SK-N-SH (cell line): ENCODE measurements at regions not wholly inside any gene's neighbourhood (a gene's known extent, or its start where the extent isn't known, plus 50 kb on each side); places are given as distances from the start of the nearest gene placed in this dataset.
A peak's percentile ranks its signal among the peaks of the same experiment; 100 is the strongest.

Source experiments
- EP300 ChIP-seq, 2 experiments: IDR thresholded peaks; 2 replicates each; pipeline versions ENCODE4 v1.4.0 to v1.6.1; 2012; ENCODE audit warnings: borderline replicate concordance in 1 of 2, low read depth in 1 of 2, low read length in 1 of 2
- EZH2phosphoT487 ChIP-seq: fragments of 200-600 bp; sonication (generic); IDR thresholded peaks from 2 replicates; pipeline ENCODE4 v1.6.1; 2017; ENCODE audit warnings: low read depth, mixed run types, mild to moderate bottlenecking, antibody characterized with exemption, moderate library complexity, borderline replicate concordance
- FOSL2 ChIP-seq: IDR thresholded peaks from 2 replicates; pipeline ENCODE4 v1.4.0; 2012; ENCODE audit warnings: low read depth, mild to moderate bottlenecking, moderate library complexity, borderline replicate concordance
- FOXJ3 ChIP-seq: sonication (generic); formaldehyde crosslinking; IDR thresholded peaks from 2 replicates; pipeline ENCODE4 v1.5.1; 2020; ENCODE audit warnings: mild to moderate bottlenecking, missing genetic modification reagents
- FOXM1 ChIP-seq: IDR thresholded peaks from 2 replicates; pipeline ENCODE4 v1.4.0; 2012; ENCODE audit warnings: low read depth, mild to moderate bottlenecking
- RAD21 ChIP-seq: IDR thresholded peaks from 2 replicates; pipeline ENCODE4 v1.6.1; 2012; ENCODE audit warnings: mild to moderate bottlenecking, low read length
- RFX5 ChIP-seq: IDR thresholded peaks from 2 replicates; pipeline ENCODE4 v1.6.1; 2012; ENCODE audit warnings: mild to moderate bottlenecking, improper control_type of control experiment, low read length
- RXRA ChIP-seq: IDR thresholded peaks from 2 replicates; pipeline ENCODE4 v1.4.0; 2012; ENCODE audit warnings: low read depth, mild to moderate bottlenecking, borderline replicate concordance
- YY1 ChIP-seq: IDR thresholded peaks from 2 replicates; pipeline ENCODE4 v1.4.0; 2012; ENCODE audit warnings: low read depth, mild to moderate bottlenecking
- TF ChIP-seq, protein P1 (sequence below): fragments of 200-600 bp; sonication (generic); IDR thresholded peaks from 2 replicates; pipeline ENCODE4 v1.6.1; 2017; ENCODE audit warnings: antibody characterized with exemption, mild to moderate bottlenecking, moderate library complexity
- TF ChIP-seq, protein P2 (sequence below): fragments of 150-350 bp; IDR thresholded peaks from 2 replicates; pipeline ENCODE4 v1.6.1; 2016; ENCODE audit warnings: mild to moderate bottlenecking, low read depth, low read length
- TF ChIP-seq, protein P3 (sequence below): IDR thresholded peaks from 2 replicates; pipeline ENCODE4 v1.6.1; 2012; ENCODE audit warnings: mild to moderate bottlenecking, low read depth, low read length, moderate library complexity
- TF ChIP-seq, protein P4 (sequence below): IDR thresholded peaks from 2 replicates; pipeline ENCODE4 v1.4.0; 2012; ENCODE audit warnings: low read depth
- TF ChIP-seq, protein P5 (sequence below): IDR thresholded peaks from 2 replicates; pipeline ENCODE4 v1.4.0; 2012; ENCODE audit warnings: low read depth, borderline replicate concordance

DNA sequence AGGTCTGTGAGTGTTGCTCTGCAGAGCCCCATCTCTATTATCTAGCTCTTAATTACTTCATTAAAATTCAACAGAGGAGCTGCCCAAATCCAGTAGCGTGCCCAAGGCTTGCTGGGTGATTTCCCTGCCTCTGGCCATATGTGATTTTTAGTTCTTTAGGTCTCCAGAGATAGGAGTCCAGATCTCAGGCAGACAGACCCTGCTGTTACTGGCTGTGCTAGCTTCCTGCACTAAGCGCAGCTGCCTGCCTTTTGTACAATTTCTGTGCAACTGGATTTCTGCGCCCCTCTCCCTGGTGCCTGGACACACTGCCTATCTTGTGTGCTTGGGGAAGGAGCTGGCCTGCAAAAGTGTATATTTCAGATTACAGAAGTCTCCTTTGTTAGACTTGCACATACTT is 136.5 kb downstream of the TDRD15 start (continued):
- TF ChIP-seq EP300 (IDR thresholded peaks at IDR 0.05; ENCODE audit: borderline replicate concordance in 1 of 2, low read depth in 1 of 2, low read length in 1 of 2) (peak in 1 of 2 experiments; percentile 80; a peak in 2 of 4 replicates), RFX5 (no peak), FOXJ3 (peak; percentile 76), RAD21 (peak; percentile 40), FOSL2 (no peak), FOXM1 (no peak), EZH2phosphoT487 (no peak), YY1 (no peak), RXRA (no peak)
- TF ChIP-seq, protein P1, sequence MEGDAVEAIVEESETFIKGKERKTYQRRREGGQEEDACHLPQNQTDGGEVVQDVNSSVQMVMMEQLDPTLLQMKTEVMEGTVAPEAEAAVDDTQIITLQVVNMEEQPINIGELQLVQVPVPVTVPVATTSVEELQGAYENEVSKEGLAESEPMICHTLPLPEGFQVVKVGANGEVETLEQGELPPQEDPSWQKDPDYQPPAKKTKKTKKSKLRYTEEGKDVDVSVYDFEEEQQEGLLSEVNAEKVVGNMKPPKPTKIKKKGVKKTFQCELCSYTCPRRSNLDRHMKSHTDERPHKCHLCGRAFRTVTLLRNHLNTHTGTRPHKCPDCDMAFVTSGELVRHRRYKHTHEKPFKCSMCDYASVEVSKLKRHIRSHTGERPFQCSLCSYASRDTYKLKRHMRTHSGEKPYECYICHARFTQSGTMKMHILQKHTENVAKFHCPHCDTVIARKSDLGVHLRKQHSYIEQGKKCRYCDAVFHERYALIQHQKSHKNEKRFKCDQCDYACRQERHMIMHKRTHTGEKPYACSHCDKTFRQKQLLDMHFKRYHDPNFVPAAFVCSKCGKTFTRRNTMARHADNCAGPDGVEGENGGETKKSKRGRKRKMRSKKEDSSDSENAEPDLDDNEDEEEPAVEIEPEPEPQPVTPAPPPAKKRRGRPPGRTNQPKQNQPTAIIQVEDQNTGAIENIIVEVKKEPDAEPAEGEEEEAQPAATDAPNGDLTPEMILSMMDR = no peak
- TF ChIP-seq, protein P2, sequence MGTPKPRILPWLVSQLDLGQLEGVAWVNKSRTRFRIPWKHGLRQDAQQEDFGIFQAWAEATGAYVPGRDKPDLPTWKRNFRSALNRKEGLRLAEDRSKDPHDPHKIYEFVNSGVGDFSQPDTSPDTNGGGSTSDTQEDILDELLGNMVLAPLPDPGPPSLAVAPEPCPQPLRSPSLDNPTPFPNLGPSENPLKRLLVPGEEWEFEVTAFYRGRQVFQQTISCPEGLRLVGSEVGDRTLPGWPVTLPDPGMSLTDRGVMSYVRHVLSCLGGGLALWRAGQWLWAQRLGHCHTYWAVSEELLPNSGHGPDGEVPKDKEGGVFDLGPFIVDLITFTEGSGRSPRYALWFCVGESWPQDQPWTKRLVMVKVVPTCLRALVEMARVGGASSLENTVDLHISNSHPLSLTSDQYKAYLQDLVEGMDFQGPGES = no peak
- TF ChIP-seq, protein P3, sequence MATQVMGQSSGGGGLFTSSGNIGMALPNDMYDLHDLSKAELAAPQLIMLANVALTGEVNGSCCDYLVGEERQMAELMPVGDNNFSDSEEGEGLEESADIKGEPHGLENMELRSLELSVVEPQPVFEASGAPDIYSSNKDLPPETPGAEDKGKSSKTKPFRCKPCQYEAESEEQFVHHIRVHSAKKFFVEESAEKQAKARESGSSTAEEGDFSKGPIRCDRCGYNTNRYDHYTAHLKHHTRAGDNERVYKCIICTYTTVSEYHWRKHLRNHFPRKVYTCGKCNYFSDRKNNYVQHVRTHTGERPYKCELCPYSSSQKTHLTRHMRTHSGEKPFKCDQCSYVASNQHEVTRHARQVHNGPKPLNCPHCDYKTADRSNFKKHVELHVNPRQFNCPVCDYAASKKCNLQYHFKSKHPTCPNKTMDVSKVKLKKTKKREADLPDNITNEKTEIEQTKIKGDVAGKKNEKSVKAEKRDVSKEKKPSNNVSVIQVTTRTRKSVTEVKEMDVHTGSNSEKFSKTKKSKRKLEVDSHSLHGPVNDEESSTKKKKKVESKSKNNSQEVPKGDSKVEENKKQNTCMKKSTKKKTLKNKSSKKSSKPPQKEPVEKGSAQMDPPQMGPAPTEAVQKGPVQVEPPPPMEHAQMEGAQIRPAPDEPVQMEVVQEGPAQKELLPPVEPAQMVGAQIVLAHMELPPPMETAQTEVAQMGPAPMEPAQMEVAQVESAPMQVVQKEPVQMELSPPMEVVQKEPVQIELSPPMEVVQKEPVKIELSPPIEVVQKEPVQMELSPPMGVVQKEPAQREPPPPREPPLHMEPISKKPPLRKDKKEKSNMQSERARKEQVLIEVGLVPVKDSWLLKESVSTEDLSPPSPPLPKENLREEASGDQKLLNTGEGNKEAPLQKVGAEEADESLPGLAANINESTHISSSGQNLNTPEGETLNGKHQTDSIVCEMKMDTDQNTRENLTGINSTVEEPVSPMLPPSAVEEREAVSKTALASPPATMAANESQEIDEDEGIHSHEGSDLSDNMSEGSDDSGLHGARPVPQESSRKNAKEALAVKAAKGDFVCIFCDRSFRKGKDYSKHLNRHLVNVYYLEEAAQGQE = no peak
- TF ChIP-seq, protein P4, sequence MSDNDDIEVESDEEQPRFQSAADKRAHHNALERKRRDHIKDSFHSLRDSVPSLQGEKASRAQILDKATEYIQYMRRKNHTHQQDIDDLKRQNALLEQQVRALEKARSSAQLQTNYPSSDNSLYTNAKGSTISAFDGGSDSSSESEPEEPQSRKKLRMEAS = no peak
- TF ChIP-seq, protein P5, sequence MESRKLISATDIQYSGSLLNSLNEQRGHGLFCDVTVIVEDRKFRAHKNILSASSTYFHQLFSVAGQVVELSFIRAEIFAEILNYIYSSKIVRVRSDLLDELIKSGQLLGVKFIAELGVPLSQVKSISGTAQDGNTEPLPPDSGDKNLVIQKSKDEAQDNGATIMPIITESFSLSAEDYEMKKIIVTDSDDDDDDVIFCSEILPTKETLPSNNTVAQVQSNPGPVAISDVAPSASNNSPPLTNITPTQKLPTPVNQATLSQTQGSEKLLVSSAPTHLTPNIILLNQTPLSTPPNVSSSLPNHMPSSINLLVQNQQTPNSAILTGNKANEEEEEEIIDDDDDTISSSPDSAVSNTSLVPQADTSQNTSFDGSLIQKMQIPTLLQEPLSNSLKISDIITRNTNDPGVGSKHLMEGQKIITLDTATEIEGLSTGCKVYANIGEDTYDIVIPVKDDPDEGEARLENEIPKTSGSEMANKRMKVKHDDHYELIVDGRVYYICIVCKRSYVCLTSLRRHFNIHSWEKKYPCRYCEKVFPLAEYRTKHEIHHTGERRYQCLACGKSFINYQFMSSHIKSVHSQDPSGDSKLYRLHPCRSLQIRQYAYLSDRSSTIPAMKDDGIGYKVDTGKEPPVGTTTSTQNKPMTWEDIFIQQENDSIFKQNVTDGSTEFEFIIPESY = no peak
